PC-9 (cell line): ENCODE measurements at regions not wholly inside any gene's neighbourhood (a gene's known extent, or its start where the extent isn't known, plus 50 kb on each side); places are given as distances from the start of the nearest gene placed in this dataset.

ENCODE experiments used
- BruUV-seq: library from RNA; stranded (reverse); fragments of 400-500 nt; replicated peaks from 2 replicates; lab custom pipeline; 2021; lab: Mats Ljungman, UMichigan
- CTCF ChIA-PET: fragments of 300-600 bp; sonication (Branson Sonifier 250); formaldehyde crosslinking; loops from one replicate; lab custom pipeline; 2022; ENCODE audit warnings: antibody characterized with exemption; lab: Charles Lee
- POLR2A ChIA-PET: fragments of 300-600 bp; sonication (Branson Sonifier 250); formaldehyde crosslinking; loops from one replicate; lab custom pipeline; 2022; ENCODE audit warnings: antibody characterized with exemption; ENCODE audit not compliant: unreplicated experiment; lab: Charles Lee
- DNase-seq, 2 experiments: peaks; one replicate each; pipeline versions ENCODE4 v3.0.0 to v3.0.0-alpha.2; 2015 to 2022; ENCODE audit warnings: mixed read lengths in 1 of 2
- H2AFZ ChIP-seq: fragments of 200-600 bp; sonication (generic); 2 replicates; pipeline ENCODE4 v1.8.1; 2017; ENCODE audit warnings: antibody characterized with exemption
- H3F3A ChIP-seq: fragments of 200-600 bp; sonication (generic); 2 replicates; pipeline ENCODE4 v1.8.1; 2017; ENCODE audit warnings: antibody characterized with exemption, mild to moderate bottlenecking, low read depth; ENCODE audit not compliant: insufficient read depth
- H3K27ac ChIP-seq: fragments of 200-600 bp; sonication (generic); 2 replicates; pipeline ENCODE4 v1.6.1; 2016; ENCODE audit warnings: mixed run types
- H3K27me3 ChIP-seq: fragments of 200-600 bp; sonication (generic); 2 replicates; pipeline ENCODE4 v1.6.1; 2016; ENCODE audit warnings: low read depth, mixed run types; ENCODE audit not compliant: insufficient read depth
- H3K36me3 ChIP-seq: fragments of 200-600 bp; sonication (generic); 2 replicates; pipeline ENCODE4 v1.6.1; 2016; ENCODE audit warnings: low read depth, mixed run types
- H3K4me1 ChIP-seq: fragments of 200-600 bp; sonication (generic); replicated peaks from 2 replicates; pipeline ENCODE4 v1.6.1; 2016; ENCODE audit warnings: mixed run types; ENCODE audit not compliant: insufficient read depth
- H3K4me2 ChIP-seq: fragments of 200-600 bp; sonication (generic); 2 replicates; pipeline ENCODE4 v1.6.1; 2017; ENCODE audit warnings: mixed run types
- H3K4me3 ChIP-seq: fragments of 200-600 bp; sonication (generic); 2 replicates; pipeline ENCODE4 v1.6.1; 2016; ENCODE audit warnings: mixed run types
- H3K79me2 ChIP-seq: fragments of 200-600 bp; sonication (generic); 2 replicates; pipeline ENCODE4 v1.6.1; 2017; ENCODE audit warnings: low read depth, mixed run types
- H3K9me2 ChIP-seq: fragments of 200-600 bp; sonication (generic); 2 replicates; pipeline ENCODE4 v1.8.1; 2017; ENCODE audit warnings: mild to moderate bottlenecking; ENCODE audit not compliant: insufficient read depth
- H3K9me3 ChIP-seq: fragments of 200-600 bp; sonication (generic); 2 replicates; pipeline ENCODE4 v1.8.1; 2016; ENCODE audit warnings: low read depth; ENCODE audit not compliant: insufficient read depth
- H4K20me1 ChIP-seq: fragments of 200-600 bp; sonication (generic); 2 replicates; pipeline ENCODE4 v1.8.1; 2017; ENCODE audit not compliant: insufficient read depth
- CTCF ChIP-seq: fragments of 200-600 bp; sonication (generic); conservative IDR thresholded peaks from 2 replicates; pipeline ENCODE4 v1.6.1; 2017; ENCODE audit warnings: mixed run types, antibody characterized with exemption, mild to moderate bottlenecking, moderate library complexity
- EZH2 ChIP-seq: fragments of 200-600 bp; sonication (generic); IDR thresholded peaks from 2 replicates; pipeline ENCODE4 v1.8.0; 2017; ENCODE audit warnings: antibody characterized with exemption, low read depth
- intact Hi-C: fragments of 100-400 bp; cut with micrococcal nuclease; formaldehyde crosslinking; loops from one replicate; pipeline ENCODE4 v1.10.0; 2022; ENCODE audit not compliant: unreplicated experiment

DNA sequence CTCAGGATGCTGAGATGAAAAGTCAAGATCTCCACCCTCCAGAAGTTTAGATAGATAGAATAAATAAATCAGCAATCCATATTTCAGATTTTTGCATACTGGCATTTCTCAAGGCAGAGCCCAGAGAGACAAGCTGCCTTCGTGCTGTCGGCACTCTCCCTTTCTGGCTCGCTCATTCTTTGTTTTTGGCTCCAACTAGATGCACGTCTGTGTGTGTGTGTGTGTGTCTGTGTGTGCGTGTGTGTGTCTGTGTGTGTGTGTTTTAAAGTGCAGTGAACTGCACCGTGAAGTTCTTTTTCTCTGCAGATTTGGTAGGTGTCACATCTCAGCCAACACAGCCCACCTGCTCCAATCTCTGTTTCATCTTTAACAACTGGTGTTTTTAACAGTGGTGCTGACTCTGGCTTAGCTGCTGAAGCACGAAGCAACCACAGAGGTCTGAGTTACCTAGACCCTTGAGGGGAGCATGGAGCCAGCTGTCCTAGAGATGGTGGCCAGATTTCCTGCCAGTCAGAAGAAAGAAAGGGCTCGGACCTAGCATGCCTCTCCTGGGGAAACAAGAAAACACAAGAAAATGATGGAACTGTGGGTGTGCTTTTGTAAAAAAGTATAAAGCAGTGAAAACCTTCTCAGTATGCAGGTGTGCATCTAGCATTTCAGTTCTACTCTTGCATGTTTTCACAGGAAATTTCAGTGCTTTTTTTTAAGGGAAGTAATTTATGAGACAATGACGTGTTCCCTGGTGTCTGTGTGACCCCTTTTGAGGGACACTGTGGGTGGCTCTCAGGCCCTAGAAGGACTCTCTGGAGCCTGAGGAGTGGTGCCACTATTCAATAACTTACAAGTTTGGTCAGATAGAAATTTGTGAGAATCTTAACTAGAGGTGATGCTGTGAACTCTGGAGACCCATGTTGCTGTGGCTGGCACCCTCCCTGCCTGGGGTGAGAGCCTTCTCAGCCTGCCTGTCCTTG lies 364.3 kb downstream of the RNF144A start:
- TF ChIP-seq EZH2: no peak
- TF ChIP-seq CTCF: no peak
- DNase-seq: no peak
- H3F3A ChIP-seq: no peaks in the 10 kb centered on the region
- ChIA-PET POLR2A (no interaction called here), CTCF (no interaction called here)
- no peak overlapping the region for H3K4me3 ChIP-seq
- H3K36me3 ChIP-seq: no peaks in the 10 kb centered on the region
- no TSS peak for BruUV-seq
- H3K9me3 ChIP-seq: no peaks in the 10 kb centered on the region
- H3K9me2 ChIP-seq: no peaks in the 10 kb centered on the region
- intact Hi-C loops: no loop called here
- 0 out of 2 replicates have a peak, but pooled peaks cover under 1% of the 10 kb centered on the region for H3K27me3 ChIP-seq
- H3K4me2 ChIP-seq: no peak overlapping the region
- H4K20me1 ChIP-seq: no peaks in the 10 kb centered on the region; the same call in 1 of the 2 replicates
- no peak overlapping the region for H2AFZ ChIP-seq
- no peaks in the 10 kb centered on the region for H3K79me2 ChIP-seq
- no peak overlapping the region for H3K27ac ChIP-seq
- no peaks in the 10 kb centered on the region for H3K4me1 ChIP-seq

GRCh38 chr2:7286120-7286519 lies 368.9 kb downstream of the RNF144A start:
- Histone ChIP-seq H3K27ac (no peak overlapping the region), H3F3A (no peaks in the 10 kb centered on the region), H3K27me3 (peaks cover 22% of the 10 kb centered on the region), H3K4me2 (no peak overlapping the region), H3K4me3 (no peak overlapping the region), H3K4me1 (no peaks in the 10 kb centered on the region), H3K79me2 (no peaks in the 10 kb centered on the region), H3K9me3 (no peaks in the 10 kb centered on the region), H4K20me1 (no peaks in the 10 kb centered on the region), H2AFZ (no peak overlapping the region), H3K9me2 (no peaks in the 10 kb centered on the region), H3K36me3 (no peaks in the 10 kb centered on the region)
- no TSS peak for BruUV-seq
- CTCF ChIA-PET: no interaction called here
- POLR2A ChIA-PET: no interaction called here
- intact Hi-C loops: no loop called here
- no peak for DNase-seq
- TF ChIP-seq CTCF: no peak
- no peak for TF ChIP-seq EZH2

DNA sequence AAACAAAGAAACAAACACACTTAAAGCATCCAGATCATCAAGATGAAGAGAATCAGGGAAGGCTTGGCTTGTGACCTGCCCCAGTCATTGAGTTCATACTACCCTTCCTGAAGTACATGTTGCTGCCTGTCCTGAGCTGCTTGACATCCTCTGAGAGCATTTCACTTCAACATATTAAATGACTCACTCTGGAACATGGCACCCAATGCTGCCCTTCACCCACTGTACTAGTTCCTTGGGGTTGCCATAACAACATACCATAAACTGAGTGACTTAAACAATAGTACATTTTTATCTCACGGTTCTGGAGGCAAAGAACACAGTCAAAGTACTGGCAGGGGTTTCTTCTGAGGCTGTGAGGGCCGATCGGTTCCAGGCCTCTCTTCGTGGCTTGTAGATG lies 371.3 kb downstream of the RNF144A start:
- POLR2A ChIA-PET: no interaction called here
- intact Hi-C loops: no loop called here
- no TSS peak for BruUV-seq

More for the DNA sequence above, 371.3 kb downstream of the RNF144A start:
- H3K27ac ChIP-seq: no peak overlapping the region
- H3K27me3 ChIP-seq: peaks cover 22% of the 10 kb centered on the region
- no peak overlapping the region for H3K4me3 ChIP-seq
- H3K79me2 ChIP-seq: no peaks in the 10 kb centered on the region
- no peak overlapping the region for H3K4me2 ChIP-seq
- no peaks in the 10 kb centered on the region for H3K4me1 ChIP-seq
- no peaks in the 10 kb centered on the region for H3F3A ChIP-seq
- no peak overlapping the region for H2AFZ ChIP-seq
- DNase-seq: no peak
- H4K20me1 ChIP-seq: no peaks in the 10 kb centered on the region; the same call in 1 of the 2 replicates
- CTCF ChIA-PET: no interaction called here
- TF ChIP-seq EZH2 (no peak), CTCF (no peak)
- H3K36me3 ChIP-seq: no peaks in the 10 kb centered on the region
- H3K9me2 ChIP-seq: no peaks in the 10 kb centered on the region
- H3K9me3 ChIP-seq: no peaks in the 10 kb centered on the region
